ENCODE measurements at regions not wholly inside any gene's neighbourhood (a gene's known extent, or its start where the extent isn't known, plus 50 kb on each side); places are given as distances from the start of the nearest gene placed in this dataset.
A peak's percentile ranks its signal among the peaks of the same experiment; 100 is the strongest.

GRCh38 chr15:85847031-85847430 lies 52.3 kb upstream of the KLHL25 start:
- DNase-seq (ENCODE audit: low spot score) = no peak

DNA sequence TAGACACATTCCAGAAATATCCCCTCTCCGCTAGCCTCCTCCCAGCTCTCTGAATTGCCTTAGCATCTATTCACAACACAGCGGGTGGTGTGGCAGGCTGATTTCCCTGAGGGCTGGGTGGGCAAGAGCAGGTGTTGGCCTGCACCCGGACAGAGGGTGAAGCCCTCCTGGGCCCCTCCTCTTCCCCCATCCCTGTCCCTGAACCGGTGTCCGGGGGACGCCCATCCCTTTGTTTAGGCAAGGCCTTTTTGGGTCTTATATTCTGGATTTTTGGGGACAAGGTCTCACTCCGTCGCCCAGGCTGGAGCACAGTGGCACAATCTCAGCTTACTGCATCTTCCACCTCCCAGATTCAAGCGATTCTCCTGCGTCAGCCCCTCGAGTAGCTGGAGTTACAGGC lies 55.2 kb upstream of the KLHL25 start:
- no peak for DNase-seq (ENCODE audit: low spot score)

DNA sequence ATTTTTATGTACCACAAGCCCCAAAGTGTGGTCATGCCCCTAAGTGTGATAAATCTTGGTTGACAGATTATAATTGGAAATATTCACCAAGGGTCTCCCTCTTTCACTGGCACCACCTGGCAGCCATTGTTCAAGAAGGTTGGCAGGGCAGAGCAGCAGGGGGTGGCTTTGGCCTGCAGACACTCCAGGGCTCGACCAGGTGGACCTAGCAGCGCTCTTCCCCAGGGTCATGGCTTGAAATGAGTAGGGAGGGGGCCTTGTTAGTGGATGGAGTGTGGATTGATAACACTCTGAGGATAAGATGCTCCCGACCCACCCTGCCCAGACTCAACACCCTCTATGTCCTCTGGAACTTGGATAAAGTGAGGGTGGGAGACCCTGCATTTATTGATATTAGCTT lies 58.2 kb upstream of the KLHL25 start:
- DNase-seq (ENCODE audit: low spot score) = no peak

- DNase-seq (ENCODE audit: low spot score) = peak; percentile 82
Measured at GRCh38 chr15:85854345-85855097, 59.8 kb upstream of the KLHL25 start.

- peak; percentile 83 for DNase-seq (ENCODE audit: low spot score)
Measured at GRCh38 chr15:85858586-85859375, 64.1 kb upstream of the KLHL25 start.

DNA sequence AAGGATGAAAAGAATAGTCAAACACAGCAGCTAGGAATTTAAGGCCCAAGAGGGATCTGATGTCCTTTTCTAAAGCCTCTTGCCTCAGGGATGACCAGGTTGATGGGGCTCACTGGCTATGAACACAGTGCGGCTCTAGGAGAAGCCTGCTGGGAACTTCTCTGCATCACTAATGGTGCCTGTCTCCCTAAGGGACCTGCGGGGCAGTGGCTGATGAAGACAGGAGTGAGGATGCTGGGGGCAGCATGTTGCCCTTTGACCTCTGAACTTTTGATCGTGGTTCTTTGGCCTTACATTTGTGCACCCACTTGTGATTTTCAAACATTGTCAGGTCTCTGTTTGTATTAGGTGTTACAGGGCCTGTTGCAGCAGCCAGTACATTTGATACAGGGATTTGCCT lies 64.9 kb upstream of the KLHL25 start:
- no peak for DNase-seq (ENCODE audit: low spot score)

DNA sequence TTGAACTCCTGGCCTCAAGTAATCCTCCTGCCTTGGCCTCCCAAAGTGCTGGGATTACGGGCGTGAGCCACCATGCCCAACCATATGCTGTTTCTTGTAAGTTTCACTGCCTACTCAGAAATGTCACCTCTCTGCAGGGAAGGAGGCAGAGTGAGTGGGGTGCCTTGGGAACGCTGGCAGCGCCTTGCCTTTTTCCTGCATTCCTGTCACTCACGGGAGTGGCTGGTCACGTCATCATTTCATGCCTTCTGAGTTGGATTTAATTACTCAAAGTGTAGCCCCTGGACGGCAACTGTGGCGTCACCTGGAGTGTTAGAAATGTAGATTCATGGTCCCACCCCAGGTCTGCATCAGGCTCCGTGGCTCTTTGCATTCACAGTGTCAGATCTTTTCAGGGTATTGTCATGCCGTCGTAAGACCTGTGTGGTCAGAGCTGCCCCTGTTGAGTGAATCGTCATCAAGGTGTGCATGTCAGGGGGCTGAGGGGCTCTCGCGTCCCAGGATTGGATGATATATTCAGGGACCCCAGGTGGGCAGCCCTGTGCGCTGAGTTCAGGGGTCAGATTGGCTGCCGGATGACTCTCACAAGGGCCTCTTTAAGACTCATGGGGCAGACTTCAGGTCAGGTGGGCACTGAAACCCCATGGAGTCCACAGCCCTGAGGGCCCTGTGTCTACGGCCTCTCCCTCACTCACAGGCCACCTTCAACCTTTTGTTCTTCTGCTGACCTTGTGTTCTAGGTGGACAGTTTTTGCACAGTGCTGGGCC lies 65.9 kb upstream of the KLHL25 start:
- DNase-seq (ENCODE audit: low spot score) = no peak

DNA sequence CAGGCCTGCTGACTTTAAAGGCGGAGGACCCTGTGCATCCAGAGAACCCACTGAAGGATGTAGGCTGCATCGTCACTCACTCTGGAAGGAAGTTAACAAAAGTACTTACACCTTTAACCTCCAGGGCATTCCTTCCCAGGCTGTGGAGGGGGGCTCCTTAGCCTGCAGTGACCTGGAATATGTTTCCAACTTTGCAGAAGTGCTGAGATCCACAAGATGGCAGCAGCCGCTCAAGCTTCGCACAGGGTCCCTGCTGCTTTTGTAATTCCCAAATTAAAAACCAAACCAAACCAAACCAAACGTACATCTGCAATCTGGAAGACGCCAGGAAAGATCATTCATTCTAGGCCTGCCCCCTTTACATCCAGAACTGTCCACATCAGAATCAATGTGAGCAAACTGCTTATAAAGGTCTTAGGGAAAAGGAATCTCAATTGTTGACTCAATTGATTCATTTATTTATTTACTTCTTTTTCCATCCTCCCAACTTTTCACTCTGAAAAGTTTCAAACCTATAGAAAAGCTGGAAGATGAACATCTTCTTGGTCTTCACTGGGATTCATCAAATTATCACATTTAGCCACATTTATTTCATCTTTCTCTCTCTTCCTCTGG lies 70.5 kb upstream of the KLHL25 start:
- peak; percentile 69 for DNase-seq (ENCODE audit: low spot score)

DNA sequence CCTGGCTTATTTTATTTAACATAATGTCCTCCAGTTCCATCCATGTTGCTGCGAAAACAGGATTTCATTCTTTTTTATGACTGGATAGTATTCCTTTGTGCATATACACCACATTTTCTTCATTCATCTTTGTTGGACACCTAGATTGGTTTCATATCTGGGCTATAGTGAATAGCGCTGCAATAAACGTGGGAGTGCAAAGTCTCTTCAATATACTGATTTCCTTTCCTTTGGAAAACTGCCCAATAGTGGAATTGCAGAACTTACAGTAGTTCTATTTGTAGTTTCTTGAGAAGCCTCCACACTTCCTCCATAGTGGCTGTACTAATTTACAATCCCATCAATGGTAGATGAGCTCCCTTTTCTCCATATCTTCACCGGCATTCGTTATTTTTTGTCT lies 72.5 kb upstream of the KLHL25 start:
- no peak for DNase-seq (ENCODE audit: low spot score)

DNA sequence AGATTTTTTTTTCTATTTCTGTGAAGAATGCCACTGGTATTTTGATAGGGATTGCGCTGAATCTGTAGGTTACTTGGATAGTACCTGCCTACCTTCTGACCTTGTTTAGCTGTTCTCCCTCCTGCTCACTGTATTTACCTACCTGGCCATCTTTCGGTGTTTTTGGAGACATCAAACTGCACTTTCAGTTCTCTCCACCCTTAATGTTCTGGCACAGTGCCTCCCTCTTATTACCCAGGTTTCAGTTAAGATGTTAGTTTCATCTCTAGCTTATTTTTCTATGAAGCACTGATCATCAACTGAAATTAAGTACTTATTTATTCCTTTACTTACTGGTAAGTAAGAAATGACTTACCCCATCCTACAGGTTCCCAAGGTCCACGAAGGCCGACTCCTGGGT lies 74.4 kb upstream of the KLHL25 start:
- no peak for DNase-seq (ENCODE audit: low spot score)

GRCh38 chr15:85870216-85871014 lies 75.7 kb upstream of the KLHL25 start:
- no peak for DNase-seq (ENCODE audit: low spot score)

DNA sequence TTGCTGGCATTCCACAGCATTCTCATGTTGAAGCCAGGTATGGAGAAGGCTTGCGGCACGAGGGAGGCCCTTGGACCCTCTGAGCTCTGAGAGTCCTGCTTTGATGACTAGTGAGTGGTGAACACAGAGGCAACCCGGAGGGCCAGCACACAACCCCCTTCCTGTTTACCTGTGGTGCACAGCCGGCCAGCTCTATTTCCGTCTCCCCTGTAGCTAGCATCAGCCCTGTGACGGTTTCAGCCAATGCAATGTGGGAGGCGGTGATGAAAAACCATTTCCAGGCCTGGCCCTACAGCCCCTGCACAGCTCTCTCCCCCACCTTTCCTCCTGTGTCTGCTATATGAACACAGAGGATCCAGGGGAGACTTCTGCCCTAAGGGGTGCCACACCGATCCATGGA lies 76.8 kb upstream of the KLHL25 start:
- DNase-seq (ENCODE audit: low spot score) = no peak

GRCh38 chr15:85872125-85872524 lies 77.4 kb upstream of the KLHL25 start:
- DNase-seq (ENCODE audit: low spot score) = no peak

GRCh38 chr15:85874236-85874635 lies 79.5 kb upstream of the KLHL25 start:
- no peak for DNase-seq (ENCODE audit: low spot score)

DNA sequence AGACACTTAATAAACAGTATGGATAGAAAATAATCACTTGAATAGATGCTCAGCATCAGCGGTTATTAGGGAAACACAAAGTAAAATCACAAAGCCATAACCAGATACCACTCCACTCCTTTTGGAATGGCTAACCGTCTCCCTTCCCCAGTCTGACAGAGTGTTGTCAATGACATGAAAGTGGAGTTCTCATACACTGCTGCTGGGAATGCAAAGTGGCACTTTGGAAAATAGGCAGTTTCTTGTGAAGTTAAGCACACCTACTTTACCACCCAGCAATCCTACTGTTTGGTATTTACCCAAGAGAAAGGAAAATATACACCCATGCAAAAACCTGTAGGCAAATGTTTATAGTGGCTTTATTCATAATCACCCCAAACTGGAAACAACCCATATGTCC lies 81.0 kb upstream of the KLHL25 start:
- no peak for DNase-seq (ENCODE audit: low spot score)

DNA sequence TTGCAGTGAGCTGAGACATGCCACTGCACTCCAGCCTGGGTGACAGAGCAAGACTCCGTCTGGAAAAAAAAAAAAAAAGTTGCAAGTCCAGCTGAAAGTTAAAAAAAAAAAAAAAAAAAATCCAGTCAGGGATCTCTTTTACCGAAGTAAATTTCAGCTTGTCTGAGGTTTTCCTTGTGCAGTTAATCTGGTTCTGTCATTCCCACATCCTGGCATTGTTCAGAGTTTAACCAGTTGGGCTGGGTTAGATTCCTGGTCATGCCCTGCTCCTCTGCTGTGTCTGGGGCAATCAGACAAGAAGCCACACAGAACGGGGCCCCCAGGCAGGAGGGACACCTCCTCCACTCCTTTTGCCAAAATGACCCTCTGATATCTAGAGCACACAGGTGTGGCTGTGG lies 84.1 kb upstream of the KLHL25 start:
- DNase-seq (ENCODE audit: low spot score) = peak; percentile 21

GRCh38 chr15:85879334-85880163 lies 84.8 kb upstream of the KLHL25 start:
- DNase-seq (ENCODE audit: low spot score) = peak; percentile 65

DNA sequence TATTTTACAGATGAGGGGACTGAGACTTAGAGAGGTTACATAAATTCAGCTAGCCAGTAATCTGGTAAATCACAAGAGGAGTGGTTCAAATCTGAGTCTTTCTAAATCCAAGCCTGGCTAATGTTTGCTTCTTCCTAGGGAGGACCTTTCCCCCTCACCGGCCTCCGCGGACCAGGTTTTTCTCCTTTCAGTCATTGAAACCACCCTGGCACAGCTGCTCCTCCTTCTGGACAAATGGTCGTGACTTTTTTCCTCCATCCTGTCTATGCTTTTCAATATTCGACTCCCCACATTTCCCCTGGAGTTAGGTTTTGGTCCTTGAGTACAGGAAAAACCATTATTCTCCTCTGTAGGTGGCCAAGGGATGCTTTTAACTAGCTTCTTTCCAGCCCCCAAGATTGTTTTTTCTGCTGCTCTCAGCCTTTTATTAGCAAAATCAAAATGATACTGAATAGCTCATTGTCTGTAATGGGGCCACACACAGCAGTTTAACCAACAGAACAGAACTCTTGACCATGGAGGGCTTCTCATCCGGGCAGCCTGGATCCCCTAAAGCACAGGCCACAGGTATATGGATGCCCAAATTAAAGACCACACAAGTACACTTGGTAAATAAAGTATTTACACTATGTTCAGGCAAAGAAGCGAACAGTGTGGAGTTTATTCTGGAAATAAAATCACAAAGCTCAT lies 85.9 kb upstream of the KLHL25 start:
- DNase-seq (ENCODE audit: low spot score) = no peak

DNA sequence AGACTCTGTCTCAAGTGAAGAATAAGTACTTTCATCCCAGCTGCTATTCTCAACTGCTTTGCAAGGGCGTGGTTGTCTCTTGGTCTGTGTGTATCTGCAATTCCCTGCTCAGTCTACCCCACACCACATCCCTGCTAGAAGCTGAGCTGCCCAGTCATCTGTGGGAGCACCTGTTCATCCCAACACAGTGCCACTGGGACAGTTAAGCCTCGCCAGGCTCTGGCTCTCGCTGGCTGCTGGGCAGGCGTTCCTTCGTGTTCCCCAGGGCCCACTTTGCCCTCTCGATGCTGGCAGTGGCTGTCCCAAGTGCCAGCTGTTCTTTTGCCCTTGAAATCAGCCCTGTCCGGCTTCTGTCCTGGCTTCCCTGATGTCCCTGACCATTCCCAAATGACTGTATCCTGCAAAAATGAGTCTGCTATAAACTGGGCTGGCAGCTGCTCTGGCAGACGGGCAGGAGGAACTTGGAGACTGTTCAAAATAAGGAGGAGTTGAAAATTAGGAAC lies 91.6 kb upstream of the KLHL25 start:
- no peak for DNase-seq (ENCODE audit: low spot score)

Measured in AG08395 (cell line).